ENCODE measurements at regions not wholly inside any gene's neighbourhood (a gene's known extent, or its start where the extent isn't known, plus 50 kb on each side); places are given as distances from the start of the nearest gene placed in this dataset.

DNA sequence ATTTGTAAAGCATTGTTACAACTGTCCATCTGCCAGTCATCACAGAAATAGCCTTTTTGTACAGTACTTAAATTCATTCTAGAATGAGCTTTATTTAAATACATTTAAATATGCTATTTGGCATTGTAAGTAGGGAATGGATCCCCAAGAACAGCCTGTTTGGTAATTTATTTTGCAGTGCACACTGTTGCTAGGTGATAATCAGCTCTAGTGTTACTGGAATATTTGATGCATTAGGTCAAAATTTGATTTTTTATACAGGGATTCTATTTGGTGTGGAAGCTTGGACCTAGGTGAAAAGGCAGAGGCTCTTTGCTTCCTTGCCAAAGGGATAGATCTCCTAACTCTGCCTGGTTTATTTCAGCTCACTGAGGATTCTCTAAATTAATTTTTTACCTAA, 593.7 kb downstream of the EPM2A start:
- DNase-seq: no peak
- Histone ChIP-seq H3K4me1 (ENCODE audit: insufficient read depth, low read length) (no peaks in the 10 kb centered on the region), H3K18ac (ENCODE audit: insufficient read length, low read depth, low read length) (no peak overlapping the region), H2AFZ (ENCODE audit: low read length) (no peak overlapping the region), H2AK5ac (ENCODE audit: insufficient read length, low read length) (no peak overlapping the region), H4K91ac (ENCODE audit: insufficient read length, low read depth, low read length) (no peak overlapping the region), H3K4ac (ENCODE audit: low read depth, low read length) (no peak overlapping the region), H3K9me3 (ENCODE audit: control insufficient read depth, low read depth, low read length) (no peaks in the 10 kb centered on the region), H3T11ph (ENCODE audit: low read length) (no peak overlapping the region), H3K79me1 (ENCODE audit: insufficient read depth, low read depth, low read length, poor library complexity, severe bottlenecking) (no peaks in the 10 kb centered on the region), H3K27ac (ENCODE audit: insufficient read length, low read depth, low read length) (no peak overlapping the region), H3K23me2 (ENCODE audit: insufficient read length, low read depth, low read length, poor library complexity, severe bottlenecking) (no peaks in the 10 kb centered on the region), H3K23ac (ENCODE audit: insufficient read length, low read depth, low read length) (no peak overlapping the region), H2BK120ac (ENCODE audit: low read depth, low read length, poor library complexity, severe bottlenecking) (no peak overlapping the region), H2BK5ac (ENCODE audit: insufficient read length, low read length) (no peak overlapping the region), H3K27me3 (ENCODE audit: insufficient read depth, low read length) (no peaks in the 10 kb centered on the region), H4K8ac (replicated peaks; ENCODE audit: insufficient read length, low read depth, low read length) (no peak overlapping the region), H2BK12ac (ENCODE audit: insufficient read length, low read depth, low read length) (no peak overlapping the region), H4K20me1 (ENCODE audit: control insufficient read depth, insufficient read depth, insufficient read length) (no peaks in the 10 kb centered on the region), H3K56ac (ENCODE audit: insufficient read length, low read depth, low read length) (no peak overlapping the region), H4K5ac (ENCODE audit: insufficient read length, low read depth, low read length) (no peak overlapping the region), H3K14ac (ENCODE audit: insufficient read depth, low read length) (no peak overlapping the region), H3K9ac (ENCODE audit: extremely low read depth, insufficient read length, low read length) (no peak overlapping the region), H3K4me2 (ENCODE audit: insufficient read depth, insufficient read length, low read length) (no peak overlapping the region), H2BK15ac (ENCODE audit: low read depth, low read length) (no peak overlapping the region), H3K79me2 (ENCODE audit: insufficient read depth, low read length) (no peaks in the 10 kb centered on the region), H2BK20ac (ENCODE audit: low read depth, low read length, poor library complexity, severe bottlenecking) (no peak overlapping the region)
- Mint-ChIP-seq H3K9me3 (no peaks in the 10 kb centered on the region), H3K27me3 (ENCODE audit: low read depth) (no peaks in the 10 kb centered on the region), H3K4me3 (no peak overlapping the region), H3K27ac (no peak overlapping the region), H3K36me3 (ENCODE audit: insufficient read depth in 1 of 3, low read depth in 3 of 3) (no peaks in the 10 kb centered on the region), H3K4me1 (peaks cover 7 to 15% of the 10 kb centered on the region in 2 experiments)
- TF ChIP-seq, protein P1, sequence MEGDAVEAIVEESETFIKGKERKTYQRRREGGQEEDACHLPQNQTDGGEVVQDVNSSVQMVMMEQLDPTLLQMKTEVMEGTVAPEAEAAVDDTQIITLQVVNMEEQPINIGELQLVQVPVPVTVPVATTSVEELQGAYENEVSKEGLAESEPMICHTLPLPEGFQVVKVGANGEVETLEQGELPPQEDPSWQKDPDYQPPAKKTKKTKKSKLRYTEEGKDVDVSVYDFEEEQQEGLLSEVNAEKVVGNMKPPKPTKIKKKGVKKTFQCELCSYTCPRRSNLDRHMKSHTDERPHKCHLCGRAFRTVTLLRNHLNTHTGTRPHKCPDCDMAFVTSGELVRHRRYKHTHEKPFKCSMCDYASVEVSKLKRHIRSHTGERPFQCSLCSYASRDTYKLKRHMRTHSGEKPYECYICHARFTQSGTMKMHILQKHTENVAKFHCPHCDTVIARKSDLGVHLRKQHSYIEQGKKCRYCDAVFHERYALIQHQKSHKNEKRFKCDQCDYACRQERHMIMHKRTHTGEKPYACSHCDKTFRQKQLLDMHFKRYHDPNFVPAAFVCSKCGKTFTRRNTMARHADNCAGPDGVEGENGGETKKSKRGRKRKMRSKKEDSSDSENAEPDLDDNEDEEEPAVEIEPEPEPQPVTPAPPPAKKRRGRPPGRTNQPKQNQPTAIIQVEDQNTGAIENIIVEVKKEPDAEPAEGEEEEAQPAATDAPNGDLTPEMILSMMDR (conservative IDR thresholded peaks at IDR 0.05): no peak

All from H9 (cell line).